ENCODE measurements at regions not wholly inside any gene's neighbourhood (a gene's known extent, or its start where the extent isn't known, plus 50 kb on each side); places are given as distances from the start of the nearest gene placed in this dataset.

DNA sequence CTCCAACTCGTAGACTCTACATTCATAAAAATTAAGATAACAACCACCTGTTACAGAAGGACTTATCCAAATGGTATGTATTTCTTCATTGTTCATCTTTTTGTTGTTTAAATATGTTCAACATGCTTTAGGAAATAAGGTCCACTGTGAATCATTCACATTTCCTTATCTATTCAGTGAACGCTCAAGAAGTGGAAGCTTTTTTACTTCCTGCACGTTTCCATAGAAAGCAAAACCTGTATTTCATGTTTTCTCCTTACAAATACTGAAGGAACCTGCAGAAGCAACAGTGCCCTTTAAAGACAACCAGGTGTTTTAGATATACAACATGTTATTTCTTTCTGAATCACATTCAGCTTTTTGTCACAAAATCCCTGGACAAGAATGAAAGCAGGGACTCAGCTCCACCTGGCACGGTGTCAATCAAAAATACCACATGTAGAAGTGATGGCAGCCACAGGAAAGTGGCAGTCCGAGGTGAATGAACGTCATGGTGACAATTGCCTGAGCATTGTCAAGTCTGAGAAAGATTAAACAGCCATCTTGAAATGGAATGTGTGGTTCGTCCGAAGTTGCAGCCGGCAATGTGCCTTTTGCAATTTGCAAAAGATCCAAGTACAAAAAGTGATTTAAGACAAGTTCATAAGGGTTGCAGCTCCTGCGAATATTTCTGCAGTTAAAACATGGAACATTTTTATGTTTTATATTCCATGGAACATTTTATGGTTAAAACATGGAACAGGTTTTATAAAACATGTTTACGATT, 66.7 kb upstream of the RIPOR2 start:
- H3K4me3 Mint-ChIP-seq = no peak overlapping the region; the same call in 1 of the 2 replicates
- H3K27me3 Mint-ChIP-seq (ENCODE audit: insufficient read depth) = no peaks in the 10 kb centered on the region
- no peak overlapping the region for H3K27ac Mint-ChIP-seq
- H3K36me3 Mint-ChIP-seq (ENCODE audit: low read depth) = 0 out of 2 replicates have a peak, but pooled peaks cover 5% of the 10 kb centered on the region
- no peaks in the 10 kb centered on the region for H3K9me3 Mint-ChIP-seq
- DNase-seq = no peak
- TF ChIP-seq, protein P1, sequence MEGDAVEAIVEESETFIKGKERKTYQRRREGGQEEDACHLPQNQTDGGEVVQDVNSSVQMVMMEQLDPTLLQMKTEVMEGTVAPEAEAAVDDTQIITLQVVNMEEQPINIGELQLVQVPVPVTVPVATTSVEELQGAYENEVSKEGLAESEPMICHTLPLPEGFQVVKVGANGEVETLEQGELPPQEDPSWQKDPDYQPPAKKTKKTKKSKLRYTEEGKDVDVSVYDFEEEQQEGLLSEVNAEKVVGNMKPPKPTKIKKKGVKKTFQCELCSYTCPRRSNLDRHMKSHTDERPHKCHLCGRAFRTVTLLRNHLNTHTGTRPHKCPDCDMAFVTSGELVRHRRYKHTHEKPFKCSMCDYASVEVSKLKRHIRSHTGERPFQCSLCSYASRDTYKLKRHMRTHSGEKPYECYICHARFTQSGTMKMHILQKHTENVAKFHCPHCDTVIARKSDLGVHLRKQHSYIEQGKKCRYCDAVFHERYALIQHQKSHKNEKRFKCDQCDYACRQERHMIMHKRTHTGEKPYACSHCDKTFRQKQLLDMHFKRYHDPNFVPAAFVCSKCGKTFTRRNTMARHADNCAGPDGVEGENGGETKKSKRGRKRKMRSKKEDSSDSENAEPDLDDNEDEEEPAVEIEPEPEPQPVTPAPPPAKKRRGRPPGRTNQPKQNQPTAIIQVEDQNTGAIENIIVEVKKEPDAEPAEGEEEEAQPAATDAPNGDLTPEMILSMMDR (IDR thresholded peaks at IDR 0.05) = no peak
- H3K4me1 Mint-ChIP-seq (ENCODE audit: low read depth) = peaks cover 46% of the 10 kb centered on the region

DNA sequence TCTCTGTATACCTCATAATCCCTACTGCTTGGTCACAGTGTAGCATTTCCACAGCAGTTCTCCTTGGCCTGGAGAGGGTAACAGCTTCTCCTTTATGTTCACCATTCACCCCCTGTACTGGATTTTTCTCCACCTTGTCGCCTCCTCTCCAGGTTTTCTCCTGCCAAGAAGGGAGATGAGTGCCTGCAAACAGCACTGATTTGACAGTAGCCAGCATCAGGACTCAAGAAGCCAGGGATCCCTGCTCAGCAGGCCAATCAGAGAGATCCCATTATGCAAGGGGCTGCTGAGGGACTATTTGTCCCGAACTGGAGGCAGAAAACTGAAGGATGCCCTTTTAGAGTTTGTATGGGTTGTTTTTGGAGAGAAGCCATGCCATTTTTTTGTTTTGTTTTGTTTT, 68.6 kb upstream of the RIPOR2 start:
- no peak for DNase-seq
- Mint-ChIP-seq H3K4me1 (ENCODE audit: low read depth) (peaks cover 45% of the 10 kb centered on the region), H3K9me3 (no peaks in the 10 kb centered on the region), H3K4me3 (no peak overlapping the region), H3K27me3 (ENCODE audit: insufficient read depth) (no peaks in the 10 kb centered on the region), H3K27ac (no peak overlapping the region), H3K36me3 (ENCODE audit: low read depth) (0 out of 2 replicates have a peak, but pooled peaks cover 5% of the 10 kb centered on the region)
- TF ChIP-seq, protein P1 (IDR thresholded peaks at IDR 0.05) = no peak

DNA sequence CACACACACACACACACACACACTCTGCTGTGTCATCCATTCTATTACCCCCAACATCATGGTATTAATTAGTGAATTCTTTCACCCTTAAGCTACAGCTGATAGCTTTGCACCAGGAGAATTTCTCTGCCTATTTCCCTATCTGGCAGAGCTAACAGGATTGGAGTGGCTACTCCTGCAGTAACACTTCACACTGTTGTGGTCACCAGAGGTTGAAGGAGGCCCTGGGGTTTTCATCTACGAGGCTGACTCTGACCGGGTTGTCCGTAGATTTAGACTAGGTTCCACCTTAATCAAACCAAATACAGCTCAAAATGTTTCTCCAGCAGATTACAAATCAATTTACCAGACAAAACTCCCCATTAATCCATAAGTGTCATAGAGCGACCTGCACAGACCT, 69.2 kb upstream of the RIPOR2 start:
- Mint-ChIP-seq H3K4me1 (ENCODE audit: low read depth) (peaks cover 45% of the 10 kb centered on the region), H3K27ac (no peak overlapping the region), H3K27me3 (ENCODE audit: insufficient read depth) (no peaks in the 10 kb centered on the region), H3K36me3 (ENCODE audit: low read depth) (0 out of 2 replicates have a peak, but pooled peaks cover 4% of the 10 kb centered on the region), H3K4me3 (no peak overlapping the region), H3K9me3 (no peaks in the 10 kb centered on the region)
- no peak for DNase-seq
- TF ChIP-seq, protein P1 (IDR thresholded peaks at IDR 0.05) = no peak

DNA sequence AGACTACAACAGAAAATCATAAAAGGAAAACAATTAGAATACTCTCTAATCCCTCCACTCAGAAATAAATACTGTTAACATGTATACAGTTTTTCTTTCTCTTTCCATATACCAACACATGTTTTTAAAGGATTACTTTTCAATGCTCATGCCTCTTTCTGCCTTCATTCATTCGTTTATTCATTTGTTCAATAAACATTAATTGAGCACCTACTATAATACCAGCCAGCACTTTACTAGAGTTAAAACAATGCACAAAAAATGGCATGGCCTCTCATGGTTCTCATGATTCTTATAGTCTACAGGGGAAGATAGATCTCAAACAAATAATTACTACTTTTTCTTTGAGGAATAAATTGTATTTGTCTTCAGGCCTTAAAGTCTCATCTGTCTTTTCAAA, 70.3 kb upstream of the RIPOR2 start:
- H3K9me3 Mint-ChIP-seq = no peaks in the 10 kb centered on the region
- TF ChIP-seq, protein P1 (IDR thresholded peaks at IDR 0.05) = no peak

DNA sequence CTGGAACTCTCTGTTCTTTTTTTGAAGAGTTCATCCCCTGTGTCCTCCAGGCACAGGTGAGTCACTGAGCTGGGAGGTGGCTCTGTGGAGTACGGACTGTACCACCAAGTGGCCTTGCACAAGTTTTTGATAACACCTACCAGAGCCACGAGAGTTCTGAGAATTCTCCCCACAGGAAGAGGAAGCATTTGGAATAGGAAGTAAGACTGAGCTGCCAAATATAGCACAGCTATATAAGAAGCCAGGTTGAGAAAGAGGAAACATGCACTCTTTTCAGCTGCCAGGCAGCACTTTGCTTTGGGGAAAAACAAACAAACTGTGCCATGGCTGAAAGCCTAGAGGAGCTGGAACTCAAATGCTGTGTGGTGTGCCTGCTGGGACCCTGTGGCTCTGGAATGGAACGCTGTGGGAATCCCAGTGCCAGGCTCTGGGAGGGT, 70.8 kb upstream of the RIPOR2 start:
- H3K9me3 Mint-ChIP-seq = no peaks in the 10 kb centered on the region
- TF ChIP-seq, protein P1 (IDR thresholded peaks at IDR 0.05) = no peak
- no peaks in the 10 kb centered on the region for H3K27me3 Mint-ChIP-seq (ENCODE audit: insufficient read depth)
- DNase-seq = peak; percentile 6
- no peaks in the 10 kb centered on the region for H3K36me3 Mint-ChIP-seq (ENCODE audit: low read depth)
- no peak overlapping the region for H3K4me3 Mint-ChIP-seq
- H3K27ac Mint-ChIP-seq = peak overlapping the region; percentile 64
- peaks cover 54% of the 10 kb centered on the region for H3K4me1 Mint-ChIP-seq (ENCODE audit: low read depth)

More for the DNA sequence above, 70.3 kb upstream of the RIPOR2 start:
- DNase-seq = no peak
- peaks cover 49% of the 10 kb centered on the region for H3K4me1 Mint-ChIP-seq (ENCODE audit: low read depth)
- H3K27ac Mint-ChIP-seq = peak overlapping the region; percentile 64
- H3K36me3 Mint-ChIP-seq (ENCODE audit: low read depth) = no peaks in the 10 kb centered on the region
- H3K27me3 Mint-ChIP-seq (ENCODE audit: insufficient read depth) = no peaks in the 10 kb centered on the region
- H3K4me3 Mint-ChIP-seq = no peak overlapping the region
